ENCODE measurements at regions not wholly inside any gene's neighbourhood (a gene's known extent, or its start where the extent isn't known, plus 50 kb on each side); places are given as distances from the start of the nearest gene placed in this dataset.
A peak's percentile ranks its signal among the peaks of the same experiment; 100 is the strongest.

DNA sequence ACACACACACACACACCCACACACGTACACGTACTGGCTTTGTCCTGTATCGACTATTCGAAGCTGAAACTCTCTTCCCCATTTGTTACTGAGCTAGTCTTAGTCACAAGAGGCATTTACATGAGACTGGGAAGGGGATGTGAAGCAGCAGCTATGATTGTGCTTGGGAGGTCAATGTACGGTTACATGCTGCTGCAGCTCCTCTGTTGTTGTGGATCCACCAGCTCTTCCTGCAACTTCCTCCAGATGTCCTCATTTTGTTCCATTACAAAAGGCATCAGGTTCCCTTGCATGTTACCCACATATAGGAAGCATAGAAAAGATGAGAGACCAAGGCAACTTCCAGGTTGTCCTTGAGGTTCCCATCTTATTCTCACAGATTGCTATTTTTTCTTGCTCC is 612.4 kb upstream of the IMPG1 start:
- ChIA-PET POLR2A (ENCODE audit: low non-redundant PET) (no interaction called here), CTCF (interaction anchor here (0.7 kb wide), 1 partner anchor 10 kb away, joined by 4 read pairs; no protein-coding TSS in a partner anchor)
- TF ChIP-seq, protein P1, sequence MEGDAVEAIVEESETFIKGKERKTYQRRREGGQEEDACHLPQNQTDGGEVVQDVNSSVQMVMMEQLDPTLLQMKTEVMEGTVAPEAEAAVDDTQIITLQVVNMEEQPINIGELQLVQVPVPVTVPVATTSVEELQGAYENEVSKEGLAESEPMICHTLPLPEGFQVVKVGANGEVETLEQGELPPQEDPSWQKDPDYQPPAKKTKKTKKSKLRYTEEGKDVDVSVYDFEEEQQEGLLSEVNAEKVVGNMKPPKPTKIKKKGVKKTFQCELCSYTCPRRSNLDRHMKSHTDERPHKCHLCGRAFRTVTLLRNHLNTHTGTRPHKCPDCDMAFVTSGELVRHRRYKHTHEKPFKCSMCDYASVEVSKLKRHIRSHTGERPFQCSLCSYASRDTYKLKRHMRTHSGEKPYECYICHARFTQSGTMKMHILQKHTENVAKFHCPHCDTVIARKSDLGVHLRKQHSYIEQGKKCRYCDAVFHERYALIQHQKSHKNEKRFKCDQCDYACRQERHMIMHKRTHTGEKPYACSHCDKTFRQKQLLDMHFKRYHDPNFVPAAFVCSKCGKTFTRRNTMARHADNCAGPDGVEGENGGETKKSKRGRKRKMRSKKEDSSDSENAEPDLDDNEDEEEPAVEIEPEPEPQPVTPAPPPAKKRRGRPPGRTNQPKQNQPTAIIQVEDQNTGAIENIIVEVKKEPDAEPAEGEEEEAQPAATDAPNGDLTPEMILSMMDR (conservative IDR thresholded peaks at IDR 0.05; ENCODE audit: low read depth): no peak
- no peak for DNase-seq (ENCODE audit: low spot score)
- no peak overlapping the region for H3K27ac ChIP-seq

DNA sequence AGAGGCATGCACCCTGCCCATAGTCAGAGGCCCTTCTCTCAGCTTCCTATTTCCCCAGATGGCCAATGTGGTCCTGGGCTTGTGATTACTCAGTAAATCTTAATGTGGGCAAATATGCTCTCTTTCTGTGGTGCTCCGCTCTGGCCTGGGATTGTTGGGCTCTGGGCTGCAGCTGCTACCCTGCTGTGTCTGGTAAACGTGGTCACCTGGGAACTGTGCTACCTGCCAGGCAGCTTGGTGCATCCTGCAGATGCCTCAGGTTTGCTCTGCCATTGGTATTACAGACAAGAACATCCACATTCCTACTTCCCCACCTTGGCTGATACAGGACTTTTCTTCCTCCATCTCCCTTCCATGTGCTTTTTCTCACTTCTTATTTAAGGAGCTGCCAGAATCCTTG is 611.5 kb upstream of the IMPG1 start:
- no peak overlapping the region for H3K27ac ChIP-seq
- CTCF ChIA-PET: interaction anchor here (0.6 to 0.7 kb wide), 2 partner anchors 25 to 73 kb away, joined by 3 read pairs; no protein-coding TSS in a partner anchor
- TF ChIP-seq, protein P1 (conservative IDR thresholded peaks at IDR 0.05; ENCODE audit: low read depth): no peak
- no peak for DNase-seq (ENCODE audit: low spot score)
- POLR2A ChIA-PET (ENCODE audit: low non-redundant PET): no interaction called here

DNA sequence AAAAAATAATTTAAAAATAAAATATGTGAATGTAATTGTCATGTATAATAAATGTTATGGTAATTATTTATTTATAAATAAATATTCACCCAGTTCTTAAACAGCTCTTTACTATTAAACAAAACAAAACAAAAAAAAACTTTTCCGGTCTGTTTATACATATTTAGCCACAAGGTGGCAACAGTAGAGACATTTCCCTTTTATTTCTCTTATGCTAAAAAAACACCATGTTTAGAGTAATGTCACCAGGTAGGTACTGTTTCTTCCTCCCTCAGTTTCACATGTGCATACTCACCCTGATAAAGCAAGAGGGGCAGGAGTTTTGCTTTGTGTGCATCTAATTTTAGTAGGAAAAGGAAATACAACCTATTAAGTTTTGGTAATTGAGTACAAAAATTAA is 610.4 kb upstream of the IMPG1 start:
- DNase-seq (ENCODE audit: low spot score): peak; percentile 8
- TF ChIP-seq, protein P1 (conservative IDR thresholded peaks at IDR 0.05; ENCODE audit: low read depth): peak; percentile 46
- ChIA-PET POLR2A (ENCODE audit: low non-redundant PET) (no interaction called here), CTCF (interaction anchor here (0.6 to 1.0 kb wide), 6 partner anchors 9 to 157 kb away, joined by 3 to 4 read pairs (median 4); no protein-coding TSS in a partner anchor)
- H3K27ac ChIP-seq: no peak overlapping the region

- ChIA-PET POLR2A (ENCODE audit: low non-redundant PET) (no interaction called here), CTCF (no interaction called here)
- TF ChIP-seq, protein P1 (conservative IDR thresholded peaks at IDR 0.05; ENCODE audit: low read depth): no peak
- H3K27ac ChIP-seq: no peak overlapping the region
- no peak for DNase-seq (ENCODE audit: low spot score)
Observed at GRCh38 chr6:76681781-76682180, 609.3 kb upstream of the IMPG1 start.

- TF ChIP-seq, protein P1 (conservative IDR thresholded peaks at IDR 0.05; ENCODE audit: low read depth): no peak
- DNase-seq (ENCODE audit: low spot score): no peak
- H3K27ac ChIP-seq: no peak overlapping the region
- CTCF ChIA-PET: no interaction called here
- POLR2A ChIA-PET (ENCODE audit: low non-redundant PET): no interaction called here
Observed at GRCh38 chr6:76677017-76677416, 604.6 kb upstream of the IMPG1 start.

GRCh38 chr6:76671751-76672150 is 599.3 kb upstream of the IMPG1 start:
- no peak for DNase-seq (ENCODE audit: low spot score)
- no peak overlapping the region for H3K27ac ChIP-seq
- CTCF ChIA-PET: interaction anchor here (0.7 kb wide), 1 partner anchor 740 kb away, joined by 3 read pairs; no protein-coding TSS in a partner anchor
- TF ChIP-seq, protein P1 (conservative IDR thresholded peaks at IDR 0.05; ENCODE audit: low read depth): no peak
- POLR2A ChIA-PET (ENCODE audit: low non-redundant PET): no interaction called here

DNA sequence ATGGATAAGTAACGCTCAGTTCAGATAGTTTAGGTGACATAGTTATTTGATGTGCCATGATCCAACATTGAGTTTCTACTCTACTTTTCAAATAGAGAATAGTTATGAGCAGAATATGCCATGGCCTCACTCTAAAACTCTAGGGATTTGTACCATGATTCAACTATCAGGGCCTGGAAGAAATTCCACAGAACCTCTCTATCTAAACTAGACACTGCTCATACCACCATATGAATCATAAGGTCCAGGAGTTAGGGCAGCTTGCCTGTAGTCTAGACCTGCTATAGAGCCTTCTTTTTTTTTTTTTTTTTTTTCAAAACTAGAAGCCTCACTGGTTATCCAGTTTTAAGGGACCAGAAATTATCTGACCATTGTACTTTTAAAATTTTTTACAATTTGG is 571.8 kb upstream of the IMPG1 start:
- TF ChIP-seq, protein P1 (conservative IDR thresholded peaks at IDR 0.05; ENCODE audit: low read depth): no peak
- no peak overlapping the region for H3K27ac ChIP-seq
- ChIA-PET POLR2A (ENCODE audit: low non-redundant PET) (no interaction called here), CTCF (no interaction called here)
- DNase-seq (ENCODE audit: low spot score): no peak
